Astrocyte (in vitro differentiated cells and primary cell): ENCODE measurements at regions not wholly inside any gene's neighbourhood (a gene's known extent, or its start where the extent isn't known, plus 50 kb on each side); places are given as distances from the start of the nearest gene placed in this dataset.

Experiments used
- EZH2 ChIP-seq: IDR thresholded peaks from 2 replicates; pipeline ENCODE4 v1.6.1; 2012; ENCODE audit warnings: mild to moderate bottlenecking, low read length, inconsistent platforms; ENCODE audit not compliant: insufficient read depth
- TF ChIP-seq, protein P1 (sequence below): IDR thresholded peaks from 2 replicates; pipeline ENCODE4 v1.5.1; 2011; ENCODE audit warnings: low read depth, mild to moderate bottlenecking, inconsistent platforms, low read length, moderate library complexity; ENCODE audit not compliant: insufficient read depth

DNA sequence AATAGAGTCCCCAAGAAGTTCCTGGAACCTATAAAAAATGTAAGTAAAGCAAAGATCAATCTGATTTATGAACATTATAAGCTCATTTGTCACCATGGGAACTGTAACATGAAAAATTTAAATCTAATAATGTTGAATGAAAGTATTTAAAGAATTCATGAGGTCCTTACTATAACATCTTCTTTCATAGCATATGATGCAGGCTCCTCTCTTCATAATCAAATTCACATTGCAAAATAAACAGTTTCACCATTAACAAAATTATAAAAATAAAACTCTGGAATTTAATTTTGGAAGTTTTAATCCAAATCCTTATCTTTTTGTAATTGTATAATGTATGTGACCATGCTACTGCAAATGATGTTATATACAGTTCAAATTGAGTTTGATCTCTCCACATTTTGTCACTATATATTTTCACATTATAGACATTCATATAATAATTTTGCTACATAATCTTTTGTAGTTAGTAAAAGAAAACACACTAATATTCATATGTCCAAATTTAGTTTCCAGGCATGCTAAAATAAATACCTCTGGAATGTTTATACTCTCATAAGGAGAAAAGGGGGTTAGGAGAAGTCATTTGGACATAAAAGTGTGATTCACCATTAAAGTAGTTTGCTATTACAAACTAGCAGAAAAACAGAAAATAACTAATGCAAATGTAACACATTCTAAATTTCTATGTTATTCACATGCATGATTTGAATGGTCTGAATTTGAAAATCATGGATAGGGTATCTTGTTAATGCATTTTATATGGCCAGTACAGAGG is 954.1 kb downstream of the DSC3 start:
- TF ChIP-seq, protein P1, sequence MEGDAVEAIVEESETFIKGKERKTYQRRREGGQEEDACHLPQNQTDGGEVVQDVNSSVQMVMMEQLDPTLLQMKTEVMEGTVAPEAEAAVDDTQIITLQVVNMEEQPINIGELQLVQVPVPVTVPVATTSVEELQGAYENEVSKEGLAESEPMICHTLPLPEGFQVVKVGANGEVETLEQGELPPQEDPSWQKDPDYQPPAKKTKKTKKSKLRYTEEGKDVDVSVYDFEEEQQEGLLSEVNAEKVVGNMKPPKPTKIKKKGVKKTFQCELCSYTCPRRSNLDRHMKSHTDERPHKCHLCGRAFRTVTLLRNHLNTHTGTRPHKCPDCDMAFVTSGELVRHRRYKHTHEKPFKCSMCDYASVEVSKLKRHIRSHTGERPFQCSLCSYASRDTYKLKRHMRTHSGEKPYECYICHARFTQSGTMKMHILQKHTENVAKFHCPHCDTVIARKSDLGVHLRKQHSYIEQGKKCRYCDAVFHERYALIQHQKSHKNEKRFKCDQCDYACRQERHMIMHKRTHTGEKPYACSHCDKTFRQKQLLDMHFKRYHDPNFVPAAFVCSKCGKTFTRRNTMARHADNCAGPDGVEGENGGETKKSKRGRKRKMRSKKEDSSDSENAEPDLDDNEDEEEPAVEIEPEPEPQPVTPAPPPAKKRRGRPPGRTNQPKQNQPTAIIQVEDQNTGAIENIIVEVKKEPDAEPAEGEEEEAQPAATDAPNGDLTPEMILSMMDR = no peak
- TF ChIP-seq EZH2 = no peak
